ENCODE measurements at regions not wholly inside any gene's neighbourhood (a gene's known extent, or its start where the extent isn't known, plus 50 kb on each side); places are given as distances from the start of the nearest gene placed in this dataset.
"Not testable (repeated sequence)": the region's sequence is repeated elsewhere in the genome, so short reads cannot be mapped to it uniquely, and the experiment has no call there.

DNA sequence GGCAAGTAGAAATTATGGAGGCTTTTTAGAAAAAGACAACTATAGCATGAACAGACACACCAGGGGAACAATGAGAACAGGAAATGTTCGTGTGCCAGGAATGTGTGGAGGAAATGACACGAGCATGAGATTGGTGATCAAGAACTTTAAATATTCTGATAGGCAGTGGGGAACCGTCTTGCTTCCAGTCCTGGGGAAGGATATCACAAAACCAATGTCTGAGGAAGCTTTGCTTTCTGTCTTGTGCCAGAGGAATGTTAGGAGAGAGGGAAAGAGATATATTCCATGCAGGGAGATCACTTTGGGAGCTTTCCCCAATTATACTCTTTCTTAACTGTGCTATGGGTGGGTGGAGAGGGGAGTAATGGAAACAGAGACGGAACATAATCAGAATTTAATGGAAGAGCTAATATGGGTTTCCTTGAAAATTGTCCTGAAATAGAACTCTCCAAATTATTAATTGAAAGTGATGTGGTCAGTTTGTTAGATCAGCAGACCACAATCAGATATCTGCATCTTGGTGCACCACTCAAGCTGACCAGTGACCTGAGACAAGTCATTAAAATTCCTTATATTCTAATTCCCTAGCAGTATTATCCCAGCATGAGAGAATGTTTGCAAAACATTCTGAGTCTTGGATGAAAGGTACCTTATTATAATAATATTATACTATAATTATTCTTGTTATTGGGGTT is 178.2 kb downstream of the SOX4 start:
- DNase-seq (ENCODE audit: low read depth), result peak; percentile 69

DNA sequence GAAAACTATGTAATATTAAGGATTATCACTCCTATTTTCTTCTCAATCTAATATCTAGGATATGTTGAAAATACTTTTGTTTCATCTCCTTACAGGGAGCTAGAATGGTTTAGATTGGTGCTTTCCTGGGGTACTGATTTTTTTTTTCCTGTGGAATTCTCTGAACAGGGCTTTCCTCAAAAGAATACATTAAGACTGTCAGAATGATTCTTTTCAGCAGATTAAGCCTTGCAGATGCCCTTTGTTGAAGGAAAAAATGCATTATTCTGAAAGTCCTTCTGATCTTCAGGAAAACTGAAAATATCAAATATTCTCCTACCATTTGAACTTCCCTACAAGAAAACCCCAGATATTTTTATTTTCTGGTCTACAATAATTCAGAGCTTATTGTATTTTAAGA is 178.9 kb downstream of the SOX4 start:
- DNase-seq (ENCODE audit: low read depth), result no peak

DNA sequence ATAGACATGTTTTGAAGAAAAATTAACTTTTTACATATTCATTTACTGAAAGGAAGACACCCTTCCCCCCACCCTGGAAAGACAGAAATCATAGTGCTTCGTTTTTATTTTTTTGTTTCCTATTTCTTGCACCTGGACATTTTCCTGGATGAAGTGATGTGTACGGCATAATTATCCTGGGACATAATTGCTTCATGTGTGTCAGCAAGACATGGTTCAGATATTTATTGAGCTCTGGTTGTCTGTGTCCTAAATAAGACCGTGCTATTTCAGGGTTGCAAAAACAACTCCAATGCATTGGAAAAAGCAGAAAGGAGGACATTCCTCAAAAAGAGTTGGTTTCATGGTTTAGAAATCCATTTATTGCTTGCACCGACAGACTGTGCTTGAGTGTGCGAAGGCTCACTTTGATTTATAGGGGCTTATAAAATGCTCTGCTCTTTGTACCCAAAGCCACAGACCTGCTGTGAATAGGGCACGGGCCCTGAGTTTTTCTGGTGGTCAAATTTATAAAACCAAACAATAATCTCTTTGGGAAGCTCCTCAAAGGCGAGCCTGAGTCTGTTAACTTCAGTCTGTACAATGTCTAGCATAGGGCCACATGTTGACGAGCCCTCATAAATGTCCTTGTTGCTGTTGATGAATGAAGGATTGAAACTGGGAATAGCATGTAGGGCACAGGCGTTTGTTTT is 179.5 kb downstream of the SOX4 start:
- no peak for DNase-seq (ENCODE audit: low read depth)

DNA sequence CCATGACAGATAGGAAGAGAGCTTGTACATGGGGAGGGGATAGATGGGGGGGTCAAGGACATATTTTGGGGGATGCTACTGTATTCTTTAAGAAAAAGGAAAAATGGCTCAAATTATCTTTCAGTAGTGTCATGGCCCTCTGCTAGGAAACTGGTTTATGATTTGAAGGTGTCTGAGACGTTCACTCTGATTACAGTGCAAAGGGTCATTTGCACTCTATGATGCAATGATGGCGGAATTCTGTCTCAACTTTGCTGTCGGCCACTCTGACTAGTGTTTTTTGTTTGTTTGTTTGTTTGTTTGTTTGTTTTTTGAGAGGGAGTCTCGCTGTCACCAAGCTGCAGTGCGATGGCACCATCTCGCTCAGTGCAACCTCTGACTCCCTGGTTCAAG is 180.0 kb downstream of the SOX4 start:
- DNase-seq (ENCODE audit: low read depth), result no peak

DNA sequence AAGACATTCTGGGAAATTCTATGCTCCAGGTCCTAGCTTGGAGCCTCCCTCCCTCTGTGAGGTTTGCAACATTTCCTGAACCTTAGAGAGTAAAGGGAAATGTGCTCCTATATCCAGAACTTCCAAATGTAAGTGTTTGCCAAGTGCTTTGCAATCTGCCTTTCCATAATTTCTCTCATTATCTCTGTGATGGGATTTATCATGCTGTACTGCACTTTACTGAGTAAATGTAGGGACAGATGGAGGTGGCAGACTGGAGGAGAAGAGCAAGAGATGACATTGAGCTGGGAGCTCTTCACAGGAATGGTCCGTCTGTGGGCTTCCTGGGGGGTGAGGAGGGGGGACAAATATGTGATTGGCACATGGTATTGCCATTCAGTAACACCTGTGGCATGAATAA is 184.3 kb downstream of the SOX4 start:
- no peak for DNase-seq (ENCODE audit: low read depth)

DNA sequence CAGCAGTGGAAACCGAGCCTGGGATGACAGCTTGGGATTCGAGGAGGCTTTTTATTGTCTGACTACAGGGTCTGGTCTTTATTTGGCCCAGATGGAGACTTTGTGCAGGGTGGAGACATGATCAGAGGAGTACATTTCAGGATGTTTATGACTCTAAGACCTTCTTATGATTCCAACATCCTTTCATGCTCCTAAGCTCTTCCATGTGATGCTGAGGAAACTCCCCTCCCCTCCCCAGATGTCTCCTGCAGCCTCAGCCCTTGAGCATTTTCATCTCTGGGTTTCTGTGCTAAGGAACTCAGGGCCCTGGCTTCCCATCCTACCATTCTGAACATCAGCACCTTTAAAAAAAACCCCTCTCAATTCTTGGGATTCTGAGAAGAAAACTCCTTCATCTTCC is 186.6 kb downstream of the SOX4 start:
- no peak for DNase-seq (ENCODE audit: low read depth)

DNA sequence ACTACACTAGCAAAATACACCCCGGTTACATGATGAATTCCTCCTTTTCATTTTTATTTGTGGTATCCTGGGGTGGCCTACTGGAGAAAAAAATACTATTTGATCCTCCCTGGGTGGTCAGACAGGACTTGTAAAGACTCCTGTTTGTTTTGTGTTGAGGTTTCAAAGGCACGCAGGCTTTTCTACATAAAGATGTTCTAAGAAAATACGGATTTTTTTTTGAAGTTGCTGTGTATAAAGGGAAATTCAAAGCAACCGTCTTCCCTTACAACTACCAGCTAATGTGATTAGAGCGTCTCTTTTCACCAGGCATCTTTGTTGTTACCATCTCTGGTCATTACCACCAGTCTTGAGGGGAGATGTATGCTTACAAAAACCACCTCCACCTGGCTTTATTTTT is 187.1 kb downstream of the SOX4 start:
- no peak for DNase-seq (ENCODE audit: low read depth)

DNA sequence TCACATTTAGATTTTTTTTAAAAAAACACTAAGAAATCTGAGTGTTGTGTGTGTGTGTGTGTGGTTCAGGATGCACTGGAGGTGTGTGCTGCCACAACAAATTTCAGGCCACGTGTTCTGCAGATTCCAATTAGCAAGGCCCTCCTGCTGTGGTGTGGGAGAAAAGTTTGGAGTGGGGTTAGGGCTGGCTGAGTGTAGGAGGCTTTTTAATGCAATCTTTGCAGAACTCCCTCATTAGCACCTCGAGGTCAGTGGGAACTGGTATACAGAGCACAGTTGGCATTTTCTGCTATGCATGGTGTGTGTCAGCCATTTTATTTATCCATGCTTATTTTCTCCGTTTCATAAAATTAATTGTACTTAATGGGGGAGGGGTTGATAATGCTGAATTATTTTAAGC is 187.6 kb downstream of the SOX4 start:
- no peak for DNase-seq (ENCODE audit: low read depth)

DNA sequence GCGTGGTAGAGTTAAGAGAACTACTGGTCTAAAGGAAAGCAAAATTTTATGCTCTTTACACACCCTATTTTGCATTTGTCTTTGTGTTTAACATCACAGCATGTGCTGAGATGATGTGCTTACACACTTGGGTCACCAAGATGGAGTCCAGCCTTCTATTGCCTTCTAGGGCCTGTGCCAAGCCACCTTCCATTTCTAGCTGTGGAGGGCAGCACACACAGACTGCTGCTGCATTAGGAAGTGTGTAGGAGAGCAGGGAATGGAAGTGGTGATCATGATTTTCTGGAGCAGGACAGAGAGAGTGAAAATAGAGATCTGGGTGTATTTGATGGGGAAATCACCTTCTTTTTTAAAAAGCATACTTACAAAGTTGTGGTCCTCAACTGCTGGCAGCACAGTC is 191.6 kb downstream of the SOX4 start:
- DNase-seq (ENCODE audit: low read depth), result no peak

DNA sequence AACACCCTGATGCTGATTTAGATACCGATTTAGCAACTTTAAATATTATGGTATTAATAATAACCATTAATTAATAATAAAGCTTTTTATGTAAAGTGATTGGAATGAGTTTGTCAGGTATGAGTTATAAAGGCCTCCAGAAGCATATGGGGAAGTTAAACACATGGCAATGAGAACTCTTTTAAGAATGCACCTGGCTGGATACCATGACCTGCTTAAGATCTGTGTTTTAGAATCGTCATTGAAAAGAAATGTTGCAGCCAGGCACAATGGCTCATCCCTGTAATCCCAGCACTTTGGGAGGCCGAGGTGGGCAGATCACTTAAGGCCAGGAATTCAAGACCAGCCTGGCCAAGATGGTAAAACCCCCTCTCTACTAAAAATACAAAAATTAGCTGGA is 197.5 kb downstream of the SOX4 start:
- no peak for DNase-seq (ENCODE audit: low read depth)

DNA sequence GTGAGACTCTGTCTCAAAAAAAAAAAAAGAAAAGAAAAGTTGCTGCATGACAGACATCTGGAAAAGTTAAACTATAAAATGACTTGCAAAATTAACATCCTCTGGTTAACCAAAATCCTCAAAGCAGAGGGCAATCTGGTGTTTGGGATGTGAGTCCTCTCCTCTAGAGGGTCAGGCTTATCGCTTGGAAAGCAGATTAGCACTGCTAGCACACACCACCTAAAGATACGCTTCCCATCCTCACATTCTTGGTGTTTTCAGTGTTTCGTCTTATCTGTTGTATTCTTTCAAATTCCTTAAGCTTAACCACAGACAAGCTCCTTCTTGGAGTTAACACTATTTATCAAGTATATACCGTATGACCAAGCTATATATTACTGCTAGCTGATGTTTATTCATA is 198.0 kb downstream of the SOX4 start:
- no peak for DNase-seq (ENCODE audit: low read depth)

DNA sequence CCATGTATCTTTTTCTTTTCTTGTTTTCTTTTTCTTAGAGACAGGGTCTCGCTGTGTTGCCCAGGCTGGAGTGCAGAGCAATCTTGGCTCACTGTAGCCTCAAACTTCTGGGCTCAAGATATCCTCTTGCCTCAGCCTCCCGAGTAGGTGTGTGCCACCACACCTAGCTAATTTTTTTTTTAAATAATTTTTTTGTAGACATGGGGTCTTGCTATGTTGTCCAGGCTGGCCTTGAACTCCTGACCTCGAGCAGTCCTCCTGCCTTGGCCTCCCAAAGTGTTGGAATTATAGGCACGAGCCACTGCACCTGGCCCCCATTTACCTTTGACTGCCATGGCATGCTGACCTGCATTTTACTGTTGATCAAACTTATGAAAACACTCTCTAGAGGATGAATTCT is 198.6 kb downstream of the SOX4 start:
- no peak for DNase-seq (ENCODE audit: low read depth)

DNA sequence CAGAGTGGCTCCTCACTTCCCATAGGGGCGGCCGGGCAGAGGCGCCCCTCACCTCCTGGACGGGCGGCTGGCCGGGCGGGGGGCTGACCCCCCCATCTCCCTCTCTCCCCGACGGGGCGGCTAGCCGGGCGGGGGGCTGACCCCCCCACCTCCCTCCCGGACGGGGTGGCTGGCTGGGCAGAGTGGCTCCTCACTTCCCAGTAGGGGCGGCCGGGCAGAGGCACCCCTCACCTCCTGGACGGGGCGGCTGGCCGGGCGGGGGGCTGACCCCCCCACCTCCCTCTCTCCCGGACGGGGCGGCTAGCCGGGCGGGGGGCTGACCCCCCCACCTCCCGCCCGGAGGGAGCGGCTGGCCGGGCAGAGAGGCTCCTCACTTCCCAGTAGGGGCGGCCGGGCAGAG is 203.4 kb downstream of the SOX4 start:
- DNase-seq (ENCODE audit: low read depth), result not testable (repeated sequence)

DNA sequence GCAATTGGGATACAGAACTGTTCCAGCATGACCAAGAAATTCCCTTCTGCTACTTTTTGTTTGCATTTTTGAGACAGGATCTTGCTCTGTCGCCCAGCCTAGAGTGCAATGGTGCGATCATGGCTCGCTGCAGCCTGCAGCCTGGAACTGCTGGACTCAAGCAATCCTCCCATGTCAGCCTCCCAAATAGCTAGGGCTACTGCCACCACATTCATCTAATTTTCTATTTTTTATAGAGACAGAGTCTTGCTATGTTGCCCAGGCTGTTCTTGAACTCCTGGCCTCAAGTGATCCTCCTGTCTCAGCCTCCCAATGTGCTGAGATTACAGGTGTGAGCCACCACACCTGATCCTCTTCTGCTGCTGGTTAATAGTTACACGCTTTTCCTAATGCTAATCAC is 204.9 kb downstream of the SOX4 start:
- DNase-seq (ENCODE audit: low read depth), result no peak

DNA sequence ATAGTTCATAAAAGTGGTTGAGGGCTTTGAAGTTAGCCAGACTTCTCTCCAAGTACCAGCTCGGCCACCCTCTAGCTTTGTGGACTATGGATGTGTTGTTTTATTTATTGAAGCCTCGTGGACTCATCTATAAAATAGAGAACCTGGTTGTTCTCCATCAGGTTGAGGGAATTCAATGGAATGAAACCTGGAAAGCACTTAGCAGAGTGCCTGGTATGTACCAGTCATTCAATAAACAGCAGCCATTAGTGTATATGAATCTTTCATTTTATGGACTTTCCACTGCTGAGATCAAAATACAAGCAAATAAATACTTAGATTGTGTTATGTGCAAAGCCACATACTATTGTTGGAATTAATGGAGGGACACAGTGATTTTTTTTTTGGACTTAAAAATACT is 206.8 kb downstream of the SOX4 start:
- DNase-seq (ENCODE audit: low read depth), result no peak

DNA sequence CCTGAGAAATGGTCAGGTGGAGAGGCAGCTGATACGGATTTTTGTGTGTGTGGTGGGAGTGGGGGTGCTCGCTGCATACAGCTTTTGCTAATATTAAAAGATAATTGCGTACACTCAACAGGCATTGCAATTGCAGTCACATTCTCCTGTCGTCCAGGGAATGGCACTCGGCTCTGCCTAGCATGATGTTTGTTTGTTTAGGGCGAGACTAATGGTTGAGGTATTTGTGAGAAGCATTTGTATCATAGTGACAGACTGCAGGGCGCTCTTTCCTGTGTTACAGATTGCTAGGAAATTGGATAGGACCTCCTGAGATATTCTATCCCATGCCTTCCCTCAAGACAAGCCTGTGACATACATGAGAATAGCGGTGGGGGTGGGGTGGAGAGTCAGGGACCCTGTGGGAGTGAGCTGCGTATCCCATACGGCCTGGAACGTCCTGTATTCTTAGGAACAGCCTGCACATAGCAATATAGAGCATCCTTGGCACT is 207.4 kb downstream of the SOX4 start:
- peak; percentile 79 for DNase-seq (ENCODE audit: low read depth)

DNA sequence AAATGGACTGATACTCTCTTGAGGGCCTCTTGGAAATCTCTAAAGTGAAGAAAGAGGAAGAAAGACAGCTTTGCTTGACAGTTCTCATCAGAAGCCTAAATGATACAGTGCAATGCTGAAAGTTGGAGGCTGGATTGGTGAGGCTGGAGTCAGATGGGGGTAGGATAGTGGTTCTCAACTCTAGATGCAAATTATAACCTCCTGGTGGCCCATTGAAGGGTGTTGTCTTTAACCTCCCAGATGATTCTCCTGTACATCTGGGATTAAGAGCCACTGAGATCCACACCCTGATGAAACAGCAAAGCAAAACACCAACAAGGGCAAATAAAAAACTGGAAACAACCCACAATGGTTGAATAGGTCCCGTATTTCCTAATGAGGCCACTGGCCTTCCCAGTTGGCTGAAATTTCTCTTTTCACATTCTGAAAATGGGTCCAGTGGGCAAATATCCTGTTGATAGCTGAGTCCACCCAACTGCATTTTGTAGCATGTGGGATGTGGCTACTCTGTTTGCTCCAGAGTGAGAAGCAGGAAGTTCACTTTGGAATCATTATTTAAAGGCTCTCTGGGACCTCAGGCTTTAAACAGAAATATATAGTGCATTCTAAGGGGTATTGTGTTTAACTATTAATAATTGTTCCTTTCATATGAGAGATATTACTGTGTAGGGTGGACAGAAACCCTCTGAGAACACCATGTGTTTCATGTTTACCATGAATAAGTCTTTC is 208.1 kb downstream of the SOX4 start:
- no peak for DNase-seq (ENCODE audit: low read depth)

DNA sequence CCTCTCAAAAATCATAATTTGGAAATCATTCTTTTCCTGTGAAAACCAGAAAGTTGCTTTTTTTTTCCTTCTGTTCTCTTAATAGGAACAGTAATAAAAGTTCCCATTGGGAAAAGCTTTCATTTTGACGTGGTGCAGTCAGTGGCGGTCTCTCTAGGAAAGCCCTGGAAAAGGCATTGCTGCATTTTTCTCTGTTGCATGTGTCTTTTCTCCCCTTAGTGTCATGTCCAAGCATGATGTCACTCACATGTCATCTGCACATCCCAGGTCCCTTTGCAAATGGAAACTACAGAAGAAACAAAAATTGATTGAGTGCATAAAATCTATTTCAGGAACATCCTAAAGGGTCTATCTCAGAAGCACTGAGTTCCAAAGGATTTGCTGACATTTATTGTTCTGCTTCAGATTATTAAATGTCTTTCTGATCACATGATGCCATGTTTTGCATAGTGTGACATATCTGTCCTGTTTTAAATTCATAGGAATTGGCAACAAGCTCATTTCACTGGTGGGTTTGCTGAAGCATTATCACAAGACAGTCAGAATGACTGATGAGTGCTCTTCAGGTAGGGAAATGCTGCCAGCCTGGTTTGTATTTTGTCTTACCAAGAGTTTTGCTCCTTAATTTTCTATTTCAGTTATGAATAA is 208.7 kb downstream of the SOX4 start:
- DNase-seq (ENCODE audit: low read depth), result no peak

DNA sequence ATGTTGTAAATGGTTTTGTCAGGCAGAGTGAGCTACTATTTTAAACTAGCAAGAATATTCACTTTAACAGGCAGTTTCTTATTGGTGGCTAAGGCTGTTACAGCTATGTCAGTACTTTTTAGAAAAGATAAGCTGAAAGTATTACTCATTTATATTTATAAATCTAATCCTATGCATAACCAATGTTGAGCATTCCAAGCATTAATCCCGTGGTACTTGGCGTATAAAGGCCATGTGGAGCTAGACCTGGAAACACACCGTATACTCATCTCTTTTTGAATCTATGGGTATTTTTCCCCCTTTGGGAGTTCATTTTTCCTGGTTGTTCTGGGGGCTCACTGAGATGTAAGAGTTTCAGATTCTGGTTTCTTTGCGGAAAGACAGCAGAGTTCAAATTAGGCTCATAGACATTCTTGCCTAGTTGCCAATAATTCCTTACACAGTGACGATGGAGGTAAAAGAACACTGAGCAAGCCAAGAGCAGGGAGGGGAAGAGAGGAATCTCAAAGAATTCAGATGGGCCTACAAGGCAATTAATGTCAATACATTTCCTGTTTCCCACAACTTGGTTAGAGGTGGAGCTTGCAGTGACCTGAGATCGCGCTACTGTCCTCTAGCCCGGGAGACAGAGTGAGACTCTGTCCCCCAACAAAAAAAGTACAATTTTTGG is 211.5 kb downstream of the SOX4 start:
- DNase-seq (ENCODE audit: low read depth), result no peak

DNA sequence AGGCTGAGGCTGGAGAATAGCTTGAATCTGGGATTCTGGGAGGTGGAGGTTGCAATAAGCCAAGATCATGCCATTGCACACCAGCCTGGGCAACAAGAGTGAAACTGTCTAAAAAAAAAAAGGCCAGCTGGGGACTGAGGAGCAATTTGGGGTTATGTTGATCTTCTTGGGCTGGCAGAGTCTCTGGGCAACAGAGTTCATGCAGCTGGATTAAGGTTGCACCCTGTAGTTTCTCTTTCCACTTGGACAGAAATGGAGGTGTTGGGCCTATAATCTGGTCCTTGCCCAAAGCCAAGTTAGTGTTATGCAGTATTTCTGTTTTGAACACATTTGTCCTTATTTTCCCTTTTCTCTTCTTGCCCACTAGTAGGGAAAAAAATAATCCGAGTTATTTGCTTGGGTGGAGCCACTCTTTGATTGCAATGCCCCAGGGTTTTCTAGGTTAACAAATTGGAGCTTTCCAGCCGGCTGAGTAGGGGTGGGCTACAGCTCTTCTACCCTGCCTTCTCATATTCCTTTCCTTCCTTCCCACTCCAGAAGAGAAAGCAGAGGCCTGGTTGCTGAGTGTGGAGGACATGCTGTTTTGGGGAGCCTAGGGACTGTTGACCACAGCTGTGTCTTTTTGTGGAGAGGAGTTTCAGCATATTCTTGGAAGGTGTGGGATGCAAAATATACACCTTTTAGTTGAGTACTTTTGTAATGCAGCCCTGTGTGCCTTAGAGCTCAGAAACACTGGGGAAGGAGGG is 213.9 kb downstream of the SOX4 start:
- DNase-seq (ENCODE audit: low read depth), result no peak

DNA sequence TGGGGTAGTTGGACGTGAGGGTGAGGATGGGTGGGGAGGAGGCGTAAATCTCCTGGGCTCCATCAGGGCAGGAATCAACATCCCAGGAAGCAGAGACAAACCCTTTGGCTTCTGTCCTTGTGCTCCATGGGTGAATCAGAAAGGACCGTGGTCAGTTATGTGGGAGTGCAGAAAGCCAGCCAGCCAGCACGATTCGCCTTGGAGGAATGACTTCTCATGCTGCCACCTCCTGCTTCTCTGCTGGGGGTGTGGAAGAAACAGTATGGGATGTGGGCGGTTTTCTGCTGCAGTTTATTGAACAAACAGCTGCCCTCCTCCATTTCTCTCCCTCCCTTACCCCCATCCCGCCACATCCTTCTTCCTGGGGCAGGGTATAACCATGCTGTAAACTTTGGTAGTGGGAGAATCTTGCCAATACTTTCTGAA is 214.5 kb downstream of the SOX4 start:
- DNase-seq (ENCODE audit: low read depth), result peak; percentile 84

Data from renal cortical epithelial cell (primary cell).